Skeletal muscle satellite cell (primary cell): ENCODE measurements at regions not wholly inside any gene's neighbourhood (a gene's known extent, or its start where the extent isn't known, plus 50 kb on each side); places are given as distances from the start of the nearest gene placed in this dataset.
A peak's percentile ranks its signal among the peaks of the same experiment; 100 is the strongest.

ENCODE experiments used
- H3K27me3 ChIP-seq: 2 replicates; pipeline ENCODE4 v1.7.0; 2013; ENCODE audit warnings: low read length; ENCODE audit not compliant: control insufficient read depth, insufficient read depth
- H3K36me3 ChIP-seq: 2 replicates; pipeline ENCODE4 v1.7.0; 2013; ENCODE audit warnings: mild to moderate bottlenecking, control low read depth, low read length; ENCODE audit not compliant: insufficient read depth
- H3K4me1 ChIP-seq: 2 replicates; pipeline ENCODE4 v1.7.0; 2013; ENCODE audit warnings: low read length; ENCODE audit not compliant: control insufficient read depth, insufficient read depth
- H3K4me2 ChIP-seq: 2 replicates; pipeline ENCODE4 v1.7.0; 2013; ENCODE audit warnings: mild to moderate bottlenecking, low read length
- H3K4me3 ChIP-seq: 2 replicates; pipeline ENCODE4 v1.7.0; 2013; ENCODE audit warnings: low read length
- H3K9ac ChIP-seq: 2 replicates; pipeline ENCODE4 v1.7.0; 2013; ENCODE audit warnings: mild to moderate bottlenecking, low read depth, low read length, moderate library complexity
- H3K9me3 ChIP-seq: replicated peaks from 2 replicates; pipeline ENCODE4 v1.7.0; 2013; ENCODE audit warnings: mild to moderate bottlenecking, control low read depth, low read length

DNA sequence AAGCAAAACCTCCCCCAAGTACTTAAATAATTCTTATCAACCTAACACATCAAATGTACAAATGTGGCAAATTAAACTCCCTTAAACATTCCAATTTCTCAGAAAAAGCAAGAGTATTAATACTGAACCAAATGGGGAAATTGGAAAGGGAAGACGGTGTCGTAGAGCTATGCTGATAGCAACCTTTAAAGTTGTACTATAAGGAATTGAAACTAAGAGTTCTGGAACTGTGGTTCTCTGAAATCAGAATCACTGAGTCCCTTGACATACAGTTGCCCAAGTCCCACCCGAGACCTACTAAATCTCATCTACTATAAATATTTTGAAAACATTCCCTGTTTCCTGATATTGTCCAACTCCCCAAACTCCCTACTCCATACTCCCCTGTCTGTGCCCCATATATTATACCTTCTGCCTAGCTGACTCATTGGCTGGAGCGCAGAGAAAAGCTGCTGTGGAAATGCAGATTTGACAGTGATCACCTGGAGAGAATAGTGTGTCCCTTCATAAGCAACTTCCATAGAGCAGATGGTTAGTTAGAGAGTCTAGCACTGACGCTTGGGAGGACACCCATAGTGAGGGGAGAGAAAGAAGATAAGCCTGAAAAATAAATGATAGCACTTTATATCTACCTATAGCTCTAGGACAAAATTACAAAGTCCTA lies 51.4 kb upstream of the ITM2B start:
- Histone ChIP-seq H3K9me3 (no peaks in the 10 kb centered on the region), H3K4me1 (no peaks in the 10 kb centered on the region), H3K9ac (no peak overlapping the region), H3K36me3 (no peaks in the 10 kb centered on the region), H3K4me3 (no peak overlapping the region), H3K27me3 (peaks cover 10% of the 10 kb centered on the region), H3K4me2 (no peak overlapping the region)

- Histone ChIP-seq H3K4me3 (no peak overlapping the region), H3K27me3 (peaks cover 10% of the 10 kb centered on the region), H3K4me2 (no peak overlapping the region), H3K4me1 (no peaks in the 10 kb centered on the region), H3K9ac (no peak overlapping the region), H3K9me3 (no peaks in the 10 kb centered on the region), H3K36me3 (no peaks in the 10 kb centered on the region)
These were observed 54.9 kb upstream of the ITM2B start for GRCh38 chr13:48178126-48178525.

DNA sequence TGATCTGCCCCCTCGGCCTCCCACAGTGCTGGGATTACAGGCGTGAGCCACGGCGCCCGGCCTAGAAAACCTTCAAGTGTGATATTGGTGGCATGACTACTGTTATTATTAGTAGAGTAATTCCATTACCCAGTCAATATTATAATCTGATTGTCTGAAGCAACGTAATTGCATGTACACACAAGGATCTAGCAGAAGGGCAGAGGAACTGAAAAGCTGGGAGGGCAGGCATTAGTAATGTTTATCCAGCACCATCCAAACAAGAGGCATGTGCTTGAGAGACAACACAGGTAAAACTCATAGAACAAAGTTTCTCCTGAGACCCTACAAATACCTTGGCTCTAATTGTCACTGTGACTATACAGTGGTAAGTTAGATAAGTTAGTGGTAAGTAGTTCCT lies 56.2 kb upstream of the ITM2B start:
- no peaks in the 10 kb centered on the region for H3K4me1 ChIP-seq
- no peak overlapping the region for H3K4me2 ChIP-seq
- no peak overlapping the region for H3K9ac ChIP-seq
- H3K36me3 ChIP-seq, result no peaks in the 10 kb centered on the region
- no peaks in the 10 kb centered on the region for H3K9me3 ChIP-seq
- no peak overlapping the region for H3K4me3 ChIP-seq
- peaks cover 10% of the 10 kb centered on the region for H3K27me3 ChIP-seq

DNA sequence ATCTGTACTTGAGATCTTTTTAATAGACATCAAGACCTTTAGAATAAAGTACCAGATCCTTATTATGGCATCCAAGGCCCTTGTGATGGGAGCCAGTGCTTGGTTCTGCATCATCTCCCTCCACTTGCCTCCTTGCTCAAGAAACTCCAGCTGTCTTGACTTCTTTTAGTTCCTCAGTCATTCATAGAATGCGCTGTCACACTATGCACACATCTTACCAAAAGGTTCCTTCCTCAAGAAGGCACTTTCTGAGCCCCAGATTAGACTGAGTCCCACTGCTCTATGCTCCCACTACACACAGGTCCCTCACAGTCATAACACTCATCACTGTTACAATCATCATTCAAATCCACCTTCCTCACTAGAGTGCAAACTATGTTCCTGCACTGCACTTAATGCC lies 57.8 kb upstream of the ITM2B start:
- H3K36me3 ChIP-seq, result no peaks in the 10 kb centered on the region
- no peaks in the 10 kb centered on the region for H3K4me1 ChIP-seq
- H3K4me3 ChIP-seq, result no peak overlapping the region
- no peak overlapping the region for H3K4me2 ChIP-seq
- no peaks in the 10 kb centered on the region for H3K9me3 ChIP-seq
- no peak overlapping the region for H3K9ac ChIP-seq
- H3K27me3 ChIP-seq, result peaks cover 10% of the 10 kb centered on the region

DNA sequence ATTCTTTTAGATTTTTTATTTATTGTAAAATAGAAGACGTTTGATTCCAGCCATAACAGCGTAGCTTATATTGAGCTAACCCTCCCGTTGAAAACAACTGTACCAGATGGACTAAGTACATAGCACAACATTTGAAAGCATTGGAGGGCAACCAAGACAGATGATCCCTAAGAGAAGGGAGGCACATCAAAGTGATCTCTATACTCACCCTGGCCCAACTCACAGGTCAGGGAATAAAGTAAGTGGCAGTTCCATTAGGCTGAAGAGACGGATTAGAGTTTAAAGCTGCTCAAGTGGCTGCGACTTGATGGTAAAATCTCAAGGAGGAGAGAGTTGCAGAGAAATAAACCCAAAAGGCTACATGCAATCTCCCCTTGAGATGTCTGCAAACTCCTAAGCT lies 65.1 kb upstream of the ITM2B start:
- H3K36me3 ChIP-seq, result no peaks in the 10 kb centered on the region
- H3K4me3 ChIP-seq, result no peak overlapping the region
- H3K4me2 ChIP-seq, result no peak overlapping the region
- peaks cover 15% of the 10 kb centered on the region for H3K27me3 ChIP-seq
- no peaks in the 10 kb centered on the region for H3K4me1 ChIP-seq
- H3K9me3 ChIP-seq, result no peaks in the 10 kb centered on the region
- no peak overlapping the region for H3K9ac ChIP-seq

DNA sequence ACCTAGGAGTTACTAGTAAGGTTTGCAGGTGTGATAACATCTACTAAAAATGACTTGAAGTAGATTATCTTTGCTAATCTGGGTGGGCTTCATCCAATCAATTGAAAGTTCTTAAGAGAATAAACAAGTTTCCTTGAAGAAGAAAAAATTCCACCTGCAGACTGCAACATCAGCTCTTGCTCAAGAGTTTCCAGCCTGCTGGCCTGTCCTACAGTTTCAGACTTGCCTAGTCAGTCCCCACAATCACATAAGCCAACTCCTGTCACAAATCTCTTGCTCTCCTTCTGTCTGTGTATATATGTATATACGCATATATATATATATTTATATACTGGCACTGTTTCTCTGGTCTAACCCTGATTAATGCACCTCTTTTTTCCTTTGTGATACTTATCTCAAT lies 67.3 kb upstream of the ITM2B start:
- Histone ChIP-seq H3K4me1 (peaks cover under 1% of the 10 kb centered on the region), H3K4me2 (no peak overlapping the region), H3K36me3 (no peaks in the 10 kb centered on the region), H3K9me3 (no peaks in the 10 kb centered on the region), H3K9ac (no peak overlapping the region), H3K27me3 (peaks cover 15% of the 10 kb centered on the region), H3K4me3 (no peak overlapping the region)

DNA sequence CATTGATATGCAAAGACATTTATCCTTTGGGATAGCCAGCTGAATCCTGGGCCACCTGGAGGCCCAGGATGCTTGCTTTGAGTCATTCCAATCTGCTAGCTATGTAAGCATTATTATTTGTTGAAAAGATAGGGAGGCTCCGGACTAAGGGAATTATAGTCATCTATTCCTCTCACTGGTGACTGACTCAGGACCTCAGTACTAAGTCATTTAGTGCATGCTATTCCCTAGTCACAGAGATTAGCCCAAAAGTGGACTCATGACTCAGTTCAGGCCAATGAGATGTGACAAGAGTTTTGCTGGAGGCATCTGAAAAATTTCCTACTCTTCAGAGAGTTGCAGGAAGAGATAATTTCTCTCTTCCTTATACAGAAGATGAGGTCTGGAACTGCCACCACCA lies 67.9 kb upstream of the ITM2B start:
- Histone ChIP-seq H3K9me3 (no peaks in the 10 kb centered on the region), H3K36me3 (no peaks in the 10 kb centered on the region), H3K27me3 (peaks cover 15% of the 10 kb centered on the region), H3K4me2 (no peak overlapping the region), H3K4me3 (no peak overlapping the region), H3K4me1 (peaks cover 6% of the 10 kb centered on the region), H3K9ac (no peak overlapping the region)

GRCh38 chr13:48163061-48163460 lies 68.2 kb upstream of the MED4 start:
- peaks cover 13% of the 10 kb centered on the region for H3K27me3 ChIP-seq
- no peak overlapping the region for H3K4me3 ChIP-seq
- no peaks in the 10 kb centered on the region for H3K9me3 ChIP-seq
- H3K36me3 ChIP-seq, result no peaks in the 10 kb centered on the region
- H3K4me1 ChIP-seq, result peaks cover 19% of the 10 kb centered on the region
- H3K9ac ChIP-seq, result no peak overlapping the region
- no peak overlapping the region for H3K4me2 ChIP-seq

DNA sequence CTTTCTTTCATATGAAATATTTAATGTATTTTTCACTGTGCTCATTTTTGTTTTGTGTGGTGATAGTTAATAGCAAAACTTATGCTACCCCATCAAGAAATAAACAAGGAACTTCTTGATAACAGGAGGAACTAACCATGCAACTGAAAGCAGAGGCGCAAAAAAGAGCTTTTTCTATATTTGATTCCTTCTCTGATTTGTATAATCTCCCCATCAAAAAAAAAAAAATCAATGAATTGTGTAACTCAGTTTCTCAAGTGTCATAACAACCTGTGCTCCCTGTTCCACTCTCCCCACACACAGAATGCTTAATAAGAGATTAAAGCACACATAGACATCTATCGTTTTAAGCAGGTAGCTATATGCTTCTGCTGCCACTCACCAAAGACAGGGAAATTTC lies 67.3 kb upstream of the MED4 start:
- Histone ChIP-seq H3K9me3 (no peaks in the 10 kb centered on the region), H3K4me1 (peaks cover 19% of the 10 kb centered on the region), H3K9ac (no peak overlapping the region), H3K4me3 (no peak overlapping the region), H3K4me2 (no peak overlapping the region), H3K27me3 (peaks cover 8% of the 10 kb centered on the region), H3K36me3 (no peaks in the 10 kb centered on the region)

DNA sequence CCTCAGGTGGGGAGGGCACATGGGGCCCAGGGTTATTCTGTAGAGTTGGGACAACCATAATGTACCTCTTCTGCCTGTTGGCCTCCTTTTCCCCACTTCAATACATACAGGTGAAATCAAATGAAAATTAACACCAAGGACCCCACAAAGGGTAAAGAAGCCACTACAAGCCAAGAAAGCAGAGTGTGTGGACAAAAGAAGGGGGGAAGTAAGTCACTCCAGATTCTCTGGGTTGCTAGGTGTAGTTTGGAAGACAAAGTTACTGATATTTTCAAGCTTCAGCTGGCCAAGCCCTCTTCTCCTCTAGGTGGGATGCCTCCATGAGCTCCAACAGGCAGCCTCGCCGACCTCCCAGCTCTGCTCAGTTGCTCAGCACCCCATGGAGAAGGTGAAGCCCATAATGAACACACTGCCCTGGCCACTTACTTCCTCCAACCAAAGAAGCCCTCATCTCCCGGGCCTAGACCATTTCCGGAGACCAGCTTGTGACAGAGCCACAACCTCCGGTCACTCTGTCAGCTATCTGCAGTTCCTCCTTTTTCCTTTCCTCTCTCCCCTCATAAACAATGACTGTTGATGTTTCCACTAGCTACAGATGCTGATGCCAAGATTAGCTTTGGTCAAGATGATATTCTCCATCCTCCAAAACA lies 66.8 kb upstream of the MED4 start:
- peaks cover 19% of the 10 kb centered on the region for H3K4me1 ChIP-seq
- no peak overlapping the region for H3K9ac ChIP-seq
- H3K27me3 ChIP-seq, result peaks cover 3% of the 10 kb centered on the region
- H3K36me3 ChIP-seq, result no peaks in the 10 kb centered on the region
- no peaks in the 10 kb centered on the region for H3K9me3 ChIP-seq
- H3K4me2 ChIP-seq, result no peak overlapping the region
- H3K4me3 ChIP-seq, result no peak overlapping the region

DNA sequence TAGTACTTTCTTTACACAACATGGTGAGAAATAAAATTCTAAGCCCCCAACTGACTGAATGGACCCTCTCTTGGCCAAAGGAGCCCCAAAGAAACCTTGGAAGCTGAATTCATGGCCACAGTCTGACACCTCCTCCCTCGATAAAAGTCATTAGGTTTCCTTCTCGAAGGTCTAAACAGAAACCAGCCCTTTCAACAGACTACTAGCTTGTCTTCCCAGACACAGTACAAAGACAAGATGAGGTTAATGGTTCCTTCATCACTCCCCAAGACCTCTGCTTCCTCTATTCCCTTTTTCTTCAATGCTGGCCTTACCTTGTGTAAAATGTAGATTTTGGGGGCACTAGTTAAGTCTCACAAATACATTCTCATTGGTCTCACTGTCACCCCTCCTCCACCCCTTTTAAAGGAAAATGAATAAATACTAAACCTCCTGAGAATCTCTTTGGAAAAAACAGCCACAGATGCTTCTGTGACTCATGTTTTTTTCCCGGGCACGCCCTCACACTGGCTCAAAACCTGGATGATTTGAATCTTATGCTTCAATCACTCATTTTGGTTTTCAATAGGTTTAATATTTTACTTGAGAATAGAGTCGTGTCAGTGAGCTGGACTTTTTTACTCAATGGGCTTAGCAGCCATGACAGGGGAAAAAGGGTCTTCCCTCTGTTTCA lies 65.8 kb upstream of the MED4 start:
- Histone ChIP-seq H3K4me1 (peaks cover 21% of the 10 kb centered on the region), H3K4me2 (peak overlapping the region; percentile 39), H3K9ac (no peak overlapping the region), H3K27me3 (no peaks in the 10 kb centered on the region), H3K4me3 (no peak overlapping the region), H3K9me3 (no peaks in the 10 kb centered on the region), H3K36me3 (no peaks in the 10 kb centered on the region)

- no peak overlapping the region for H3K4me2 ChIP-seq
- H3K4me3 ChIP-seq, result no peak overlapping the region
- no peaks in the 10 kb centered on the region for H3K27me3 ChIP-seq
- no peak overlapping the region for H3K9ac ChIP-seq
- no peaks in the 10 kb centered on the region for H3K9me3 ChIP-seq
- no peaks in the 10 kb centered on the region for H3K36me3 ChIP-seq
- H3K4me1 ChIP-seq, result peaks cover 23% of the 10 kb centered on the region
These were observed 64.9 kb upstream of the MED4 start for GRCh38 chr13:48159826-48160225.
